ENCODE measurements at regions not wholly inside any gene's neighbourhood (a gene's known extent, or its start where the extent isn't known, plus 50 kb on each side); places are given as distances from the start of the nearest gene placed in this dataset.
"Not testable (repeated sequence)": the region's sequence is repeated elsewhere in the genome, so short reads cannot be mapped to it uniquely, and the experiment has no call there.

- H3K4me3 Mint-ChIP-seq: not testable (repeated sequence)
Measured at GRCh38 chr9:41075671-41076070, 52.8 kb downstream of the FOXD4L6 start.

GRCh38 chr9:41074356-41074942, 54.0 kb downstream of the FOXD4L6 start:
- H3K9me3 Mint-ChIP-seq; DNase-seq (ENCODE audit: low spot score); H3K4me1 Mint-ChIP-seq (ENCODE audit: low read depth); H3K27ac Mint-ChIP-seq; H3K36me3 Mint-ChIP-seq (ENCODE audit: low read depth): not testable (repeated sequence)
- Mint-ChIP-seq H3K4me3 (peak overlapping the region; percentile 62), H3K27me3 (ENCODE audit: low read depth) (peaks cover 41% of the 10 kb centered on the region)

More at GRCh38 chr9:41075671-41076070, 52.8 kb downstream of the FOXD4L6 start:
- not testable (repeated sequence) for H3K4me1 Mint-ChIP-seq (ENCODE audit: low read depth); H3K9me3 Mint-ChIP-seq; H3K27ac Mint-ChIP-seq; H3K36me3 Mint-ChIP-seq (ENCODE audit: low read depth); DNase-seq (ENCODE audit: low spot score)
- H3K27me3 Mint-ChIP-seq (ENCODE audit: low read depth): peaks cover 41% of the 10 kb centered on the region

GRCh38 chr9:41073471-41074243, 54.8 kb downstream of the FOXD4L6 start:
- H3K27ac Mint-ChIP-seq; H3K4me1 Mint-ChIP-seq (ENCODE audit: low read depth); DNase-seq (ENCODE audit: low spot score); H3K9me3 Mint-ChIP-seq; H3K36me3 Mint-ChIP-seq (ENCODE audit: low read depth): not testable (repeated sequence)
- H3K27me3 Mint-ChIP-seq (ENCODE audit: low read depth): peaks cover 41% of the 10 kb centered on the region
- H3K4me3 Mint-ChIP-seq: peak overlapping the region; percentile 50

- H3K4me1 Mint-ChIP-seq (ENCODE audit: low read depth); H3K27ac Mint-ChIP-seq; H3K27me3 Mint-ChIP-seq (ENCODE audit: low read depth); H3K9me3 Mint-ChIP-seq; H3K36me3 Mint-ChIP-seq (ENCODE audit: low read depth); H3K4me3 Mint-ChIP-seq; DNase-seq (ENCODE audit: low spot score): not testable (repeated sequence)
Measured at GRCh38 chr9:41064125-41064795, 64.2 kb downstream of the FOXD4L6 start.

GRCh38 chr9:41063243-41063642, 65.2 kb downstream of the FOXD4L6 start:
- H3K4me3 Mint-ChIP-seq; H3K27me3 Mint-ChIP-seq (ENCODE audit: low read depth); H3K36me3 Mint-ChIP-seq (ENCODE audit: low read depth); DNase-seq (ENCODE audit: low spot score); H3K9me3 Mint-ChIP-seq; H3K4me1 Mint-ChIP-seq (ENCODE audit: low read depth); H3K27ac Mint-ChIP-seq: not testable (repeated sequence)

- not testable (repeated sequence) for H3K9me3 Mint-ChIP-seq; DNase-seq (ENCODE audit: low spot score); H3K4me3 Mint-ChIP-seq; H3K4me1 Mint-ChIP-seq (ENCODE audit: low read depth); H3K27ac Mint-ChIP-seq; H3K36me3 Mint-ChIP-seq (ENCODE audit: low read depth); H3K27me3 Mint-ChIP-seq (ENCODE audit: low read depth)
Measured at GRCh38 chr9:41059603-41060002, 68.9 kb downstream of the FOXD4L6 start.

- not testable (repeated sequence) for H3K27ac Mint-ChIP-seq; DNase-seq (ENCODE audit: low spot score)
Measured at GRCh38 chr9:41053666-41054363, 74.7 kb downstream of the FOXD4L6 start.

GRCh38 chr9:41048672-41049071, 79.8 kb downstream of the FOXD4L6 start:
- not testable (repeated sequence) for H3K4me3 Mint-ChIP-seq; H3K4me1 Mint-ChIP-seq (ENCODE audit: low read depth); H3K27me3 Mint-ChIP-seq (ENCODE audit: low read depth)

More at GRCh38 chr9:41053666-41054363, 74.7 kb downstream of the FOXD4L6 start:
- not testable (repeated sequence) for H3K4me3 Mint-ChIP-seq; H3K9me3 Mint-ChIP-seq; H3K4me1 Mint-ChIP-seq (ENCODE audit: low read depth); H3K36me3 Mint-ChIP-seq (ENCODE audit: low read depth); H3K27me3 Mint-ChIP-seq (ENCODE audit: low read depth)

GRCh38 chr9:41047792-41048191, 80.7 kb downstream of the FOXD4L6 start:
- not testable (repeated sequence) for H3K27ac Mint-ChIP-seq; H3K4me1 Mint-ChIP-seq (ENCODE audit: low read depth); DNase-seq (ENCODE audit: low spot score); H3K27me3 Mint-ChIP-seq (ENCODE audit: low read depth); H3K9me3 Mint-ChIP-seq; H3K36me3 Mint-ChIP-seq (ENCODE audit: low read depth); H3K4me3 Mint-ChIP-seq

More at GRCh38 chr9:41048672-41049071, 79.8 kb downstream of the FOXD4L6 start:
- H3K9me3 Mint-ChIP-seq; DNase-seq (ENCODE audit: low spot score); H3K27ac Mint-ChIP-seq; H3K36me3 Mint-ChIP-seq (ENCODE audit: low read depth): not testable (repeated sequence)

GRCh38 chr9:41044930-41045329, 83.6 kb downstream of the FOXD4L6 start:
- not testable (repeated sequence) for H3K27ac Mint-ChIP-seq; H3K27me3 Mint-ChIP-seq (ENCODE audit: low read depth); H3K9me3 Mint-ChIP-seq; DNase-seq (ENCODE audit: low spot score); H3K4me3 Mint-ChIP-seq; H3K4me1 Mint-ChIP-seq (ENCODE audit: low read depth); H3K36me3 Mint-ChIP-seq (ENCODE audit: low read depth)

GRCh38 chr9:41043433-41043832, 85.0 kb downstream of the FOXD4L6 start:
- H3K4me3 Mint-ChIP-seq; DNase-seq (ENCODE audit: low spot score); H3K27ac Mint-ChIP-seq; H3K9me3 Mint-ChIP-seq; H3K36me3 Mint-ChIP-seq (ENCODE audit: low read depth); H3K4me1 Mint-ChIP-seq (ENCODE audit: low read depth); H3K27me3 Mint-ChIP-seq (ENCODE audit: low read depth): not testable (repeated sequence)

GRCh38 chr9:41042111-41042510, 86.4 kb downstream of the FOXD4L6 start:
- not testable (repeated sequence) for DNase-seq (ENCODE audit: low spot score); H3K36me3 Mint-ChIP-seq (ENCODE audit: low read depth); H3K27ac Mint-ChIP-seq; H3K4me1 Mint-ChIP-seq (ENCODE audit: low read depth); H3K27me3 Mint-ChIP-seq (ENCODE audit: low read depth); H3K9me3 Mint-ChIP-seq; H3K4me3 Mint-ChIP-seq

- not testable (repeated sequence) for H3K4me3 Mint-ChIP-seq; H3K9me3 Mint-ChIP-seq; H3K27ac Mint-ChIP-seq; H3K36me3 Mint-ChIP-seq (ENCODE audit: low read depth); DNase-seq (ENCODE audit: low spot score); H3K4me1 Mint-ChIP-seq (ENCODE audit: low read depth); H3K27me3 Mint-ChIP-seq (ENCODE audit: low read depth)
Measured at GRCh38 chr9:41040705-41041342, 87.7 kb downstream of the FOXD4L6 start.

- DNase-seq (ENCODE audit: low spot score): not testable (repeated sequence)
Measured at GRCh38 chr9:41035276-41035675, 93.2 kb downstream of the FOXD4L6 start.

More at GRCh38 chr9:41035276-41035675, 93.2 kb downstream of the FOXD4L6 start:
- not testable (repeated sequence) for H3K9me3 Mint-ChIP-seq; H3K27me3 Mint-ChIP-seq (ENCODE audit: low read depth); H3K4me1 Mint-ChIP-seq (ENCODE audit: low read depth); H3K27ac Mint-ChIP-seq; H3K4me3 Mint-ChIP-seq; H3K36me3 Mint-ChIP-seq (ENCODE audit: low read depth)

All from T-helper 2 cell treated with Interferon-gamma antibody and Interleukin-4, amounts not matched to agents 5 μg/mL and 100 μg/mL, for 36 hours (primary cell).